Caco-2 (cell line): ENCODE measurements at regions not wholly inside any gene's neighbourhood (a gene's known extent, or its start where the extent isn't known, plus 50 kb on each side); places are given as distances from the start of the nearest gene placed in this dataset.

Experiments
- BruUV-seq: library from RNA; stranded (reverse); fragments of 400-500 nt; replicated peaks from 2 replicates; lab custom pipeline; 2021; lab: Mats Ljungman, UMichigan
- CTCF ChIA-PET: fragments of 300-600 bp; sonication (Branson Sonifier 250); formaldehyde crosslinking; loops from one replicate; lab custom pipeline; 2022; ENCODE audit warnings: antibody characterized with exemption; lab: Charles Lee
- POLR2A ChIA-PET: fragments of 300-600 bp; sonication (Branson Sonifier 250); formaldehyde crosslinking; loops from one replicate; lab custom pipeline; 2022; ENCODE audit warnings: antibody characterized with exemption; lab: Charles Lee
- DNase-seq, 2 experiments: peaks; one replicate each; pipeline versions ENCODE4 v3.0.0 to v3.0.0-alpha.2; 2020 to 2022
- H3K27me3 ChIP-seq: replicated peaks from 2 replicates; pipeline ENCODE4 v1.6.0; 2011; ENCODE audit warnings: low read length; ENCODE audit not compliant: control insufficient read depth, insufficient read depth
- H3K36me3 ChIP-seq: 2 replicates; pipeline ENCODE4 v1.5.1; 2011; ENCODE audit warnings: low read length; ENCODE audit not compliant: control insufficient read depth, insufficient read depth
- H3K4me1 ChIP-seq: fragments of 250-450 bp; sonication (Bioruptor Pico); 2 replicates; pipeline ENCODE4 v1.5.1; 2020; ENCODE audit warnings: mild to moderate bottlenecking
- H3K4me3 ChIP-seq: 2 replicates; pipeline ENCODE4 v1.5.1; 2011; ENCODE audit warnings: low read depth, mild to moderate bottlenecking, control low read depth, low read length
- H3K9me3 ChIP-seq: fragments of 250-450 bp; sonication (Bioruptor Pico); 2 replicates; pipeline ENCODE4 v1.5.1; 2020; ENCODE audit warnings: mild to moderate bottlenecking, moderate library complexity
- H3K27ac Mint-ChIP-seq: one replicate; pipeline ENCODE4 v1.8.0; 2022; ENCODE audit warnings: mixed read lengths; ENCODE audit not compliant: unreplicated experiment
- H3K27me3 Mint-ChIP-seq: one replicate; pipeline ENCODE4 v1.8.0; 2022; ENCODE audit warnings: mixed read lengths; ENCODE audit not compliant: insufficient read depth, unreplicated experiment
- H3K36me3 Mint-ChIP-seq: one replicate; pipeline ENCODE4 v1.8.0; 2022; ENCODE audit warnings: mild to moderate bottlenecking, mixed read lengths; ENCODE audit not compliant: insufficient read depth, unreplicated experiment
- H3K4me1 Mint-ChIP-seq: one replicate; pipeline ENCODE4 v1.8.0; 2022; ENCODE audit warnings: low read depth, mixed read lengths; ENCODE audit not compliant: unreplicated experiment
- H3K4me3 Mint-ChIP-seq: one replicate; pipeline ENCODE4 v1.8.0; 2022; ENCODE audit warnings: mild to moderate bottlenecking, moderate library complexity, mixed read lengths; ENCODE audit not compliant: unreplicated experiment
- H3K9me3 Mint-ChIP-seq: one replicate; pipeline ENCODE4 v1.8.0; 2022; ENCODE audit warnings: mixed read lengths; ENCODE audit not compliant: unreplicated experiment
- CTCF ChIP-seq, 2 experiments: fragments of 200-600 bp in 1 of 2; IDR thresholded peaks; 1 replicate in 1 of 2; 2 replicates in 1 of 2; pipeline versions ENCODE4 v1.5.1 to v1.8.0; 2011 to 2022; ENCODE audit warnings: antibody characterized with exemption in 1 of 2, control low read depth in 1 of 2, inconsistent platforms in 1 of 2, low read depth in 1 of 2, low read length in 1 of 2, mild to moderate bottlenecking in 1 of 2, moderate library complexity in 1 of 2; ENCODE audit not compliant: insufficient read depth in 1 of 2, severe bottlenecking in 1 of 2, unreplicated experiment in 1 of 2
- intact Hi-C: fragments of 100-400 bp; cut with micrococcal nuclease; formaldehyde crosslinking; loops from one replicate; pipeline ENCODE4 v1.10.0; 2022; ENCODE audit not compliant: unreplicated experiment

DNA sequence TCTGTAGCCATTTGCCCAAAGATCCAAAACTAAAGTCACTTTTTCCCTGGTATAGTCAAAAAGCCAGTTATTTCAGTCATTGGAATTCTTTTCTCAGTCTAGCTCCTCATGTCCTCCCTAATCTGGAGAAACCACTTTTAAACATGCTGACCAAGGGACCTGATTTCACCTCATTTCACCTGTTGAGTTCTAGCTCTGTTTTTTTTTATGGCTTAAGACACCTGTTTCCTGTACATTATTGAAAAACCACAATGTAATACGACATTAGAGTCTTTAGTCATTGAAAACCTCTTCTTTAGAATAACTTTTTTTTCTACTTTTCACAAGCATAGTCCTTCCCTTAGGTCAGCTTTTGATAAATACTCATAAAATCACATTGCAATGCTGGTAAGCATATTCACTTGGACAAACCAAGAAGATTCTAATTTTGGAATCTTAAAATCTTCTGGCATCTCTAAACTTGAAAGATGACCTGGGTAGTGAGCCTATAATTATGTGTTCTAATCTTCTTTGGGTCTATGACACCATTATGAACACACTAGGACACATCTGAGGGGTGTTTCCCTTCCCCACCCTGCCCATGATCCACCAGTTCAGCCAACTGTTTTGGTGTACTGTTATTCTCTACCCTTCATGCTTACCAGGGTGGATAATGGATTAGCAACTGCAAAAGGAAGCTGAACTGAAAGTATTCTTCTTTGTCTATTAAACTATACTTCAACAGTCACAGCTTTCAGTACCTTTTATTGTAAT lies 103.5 kb upstream of the FXR1 start:
- CTCF ChIA-PET, result no interaction called here

GRCh38 chr3:180820400-180820799 lies 92.1 kb upstream of the FXR1 start:
- H3K4me3 ChIP-seq, result no peak overlapping the region
- H3K9me3 ChIP-seq, result no peaks in the 10 kb centered on the region
- POLR2A ChIA-PET, result no interaction called here
- Mint-ChIP-seq H3K4me3 (no peak overlapping the region), H3K9me3 (no peaks in the 10 kb centered on the region), H3K4me1 (no peaks in the 10 kb centered on the region), H3K27ac (no peak overlapping the region), H3K27me3 (no peaks in the 10 kb centered on the region), H3K36me3 (no peaks in the 10 kb centered on the region)
- CTCF ChIA-PET, result no interaction called here
- no peak for DNase-seq
- no peaks in the 10 kb centered on the region for H3K4me1 ChIP-seq
- no peaks in the 10 kb centered on the region for H3K27me3 ChIP-seq
- intact Hi-C loops, result no loop called here
- TF ChIP-seq CTCF (IDR thresholded peaks at IDR 0.05; ENCODE audit: insufficient read depth in 1 of 2, low read depth in 1 of 2, low read length in 1 of 2, severe bottlenecking in 1 of 2, unreplicated experiment in 1 of 2), result no peak
- BruUV-seq, result no TSS peak
- no peaks in the 10 kb centered on the region for H3K36me3 ChIP-seq

More for the DNA sequence above, 103.5 kb upstream of the FXR1 start:
- no peak overlapping the region for H3K27ac Mint-ChIP-seq
- TF ChIP-seq CTCF (IDR thresholded peaks at IDR 0.05; ENCODE audit: insufficient read depth in 1 of 2, low read depth in 1 of 2, low read length in 1 of 2, severe bottlenecking in 1 of 2, unreplicated experiment in 1 of 2), result no peak
- H3K4me3 Mint-ChIP-seq, result no peak overlapping the region
- Histone ChIP-seq H3K27me3 (no peaks in the 10 kb centered on the region), H3K4me1 (no peaks in the 10 kb centered on the region), H3K9me3 (no peaks in the 10 kb centered on the region), H3K36me3 (no peaks in the 10 kb centered on the region), H3K4me3 (no peak overlapping the region)
- POLR2A ChIA-PET, result no interaction called here
- intact Hi-C loops, result loop anchor here (10.0 kb wide), 2 partner anchors 176 to 266 kb away; partner anchors contain the start of gene DNAJC19
- no peaks in the 10 kb centered on the region for H3K9me3 Mint-ChIP-seq
- BruUV-seq, result no TSS peak
- no peaks in the 10 kb centered on the region for H3K4me1 Mint-ChIP-seq
- H3K27me3 Mint-ChIP-seq, result peaks cover 2% of the 10 kb centered on the region
- no peaks in the 10 kb centered on the region for H3K36me3 Mint-ChIP-seq
- DNase-seq, result no peak

DNA sequence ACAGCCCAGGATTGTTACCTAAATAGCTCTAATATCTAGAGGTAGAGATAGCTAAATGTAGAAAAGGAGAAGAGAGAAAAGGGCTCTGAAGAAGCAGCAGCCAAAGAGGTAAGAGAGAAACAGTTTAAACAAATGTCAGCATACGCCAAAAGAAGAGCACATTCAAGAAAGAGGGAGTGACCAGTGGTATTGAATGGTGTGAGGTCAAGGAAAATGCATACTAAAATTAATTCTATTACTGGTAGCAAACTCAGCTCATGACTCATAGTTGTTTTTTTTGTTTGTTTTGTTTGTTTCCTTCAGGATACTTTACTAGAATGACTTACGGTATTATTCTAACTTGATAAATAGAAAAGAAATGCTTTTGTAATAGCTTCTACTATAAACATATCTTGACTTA lies 86.5 kb upstream of the FXR1 start:
- no peaks in the 10 kb centered on the region for H3K4me1 Mint-ChIP-seq
- TF ChIP-seq CTCF (IDR thresholded peaks at IDR 0.05; ENCODE audit: insufficient read depth in 1 of 2, low read depth in 1 of 2, low read length in 1 of 2, severe bottlenecking in 1 of 2, unreplicated experiment in 1 of 2), result no peak
- Histone ChIP-seq H3K9me3 (no peaks in the 10 kb centered on the region), H3K36me3 (no peaks in the 10 kb centered on the region), H3K4me1 (no peaks in the 10 kb centered on the region), H3K4me3 (no peak overlapping the region), H3K27me3 (no peaks in the 10 kb centered on the region)
- BruUV-seq, result no TSS peak
- H3K27ac Mint-ChIP-seq, result no peak overlapping the region
- POLR2A ChIA-PET, result no interaction called here
- no peak overlapping the region for H3K4me3 Mint-ChIP-seq
- CTCF ChIA-PET, result no interaction called here
- no peaks in the 10 kb centered on the region for H3K27me3 Mint-ChIP-seq
- no peak for DNase-seq
- intact Hi-C loops, result no loop called here
- no peaks in the 10 kb centered on the region for H3K36me3 Mint-ChIP-seq
- no peaks in the 10 kb centered on the region for H3K9me3 Mint-ChIP-seq
